Nephron progenitor cell (in vitro differentiated cells): ENCODE measurements at regions not wholly inside any gene's neighbourhood (a gene's known extent, or its start where the extent isn't known, plus 50 kb on each side); places are given as distances from the start of the nearest gene placed in this dataset.

Experiments used
- DNase-seq: peaks from one replicate; pipeline ENCODE4 v3.0.0; 2021
- H3K27ac Mint-ChIP-seq: 2 replicates; pipeline ENCODE4 v1.8.0; 2021; ENCODE audit warnings: mild to moderate bottlenecking, moderate library complexity, mixed read lengths
- H3K27me3 Mint-ChIP-seq: 2 replicates; pipeline ENCODE4 v1.8.0; 2021; ENCODE audit warnings: mild to moderate bottlenecking, low read depth, mixed read lengths; ENCODE audit not compliant: poor library complexity
- H3K36me3 Mint-ChIP-seq: 2 replicates; pipeline ENCODE4 v1.8.0; 2021; ENCODE audit warnings: low read depth, mixed read lengths
- H3K4me1 Mint-ChIP-seq: 2 replicates; pipeline ENCODE4 v1.8.0; 2021; ENCODE audit warnings: mixed read lengths
- H3K4me3 Mint-ChIP-seq: 2 replicates; pipeline ENCODE4 v1.8.0; 2021; ENCODE audit warnings: mild to moderate bottlenecking, moderate library complexity, mixed read lengths
- H3K9me3 Mint-ChIP-seq: 2 replicates; pipeline ENCODE4 v1.8.0; 2021; ENCODE audit warnings: mild to moderate bottlenecking, moderate library complexity, mixed read lengths
- CTCF ChIP-seq: fragments of 200-600 bp; sonication (generic); IDR thresholded peaks from 2 replicates; pipeline ENCODE4 v1.5.0; 2021; ENCODE audit warnings: antibody characterized with exemption

DNA sequence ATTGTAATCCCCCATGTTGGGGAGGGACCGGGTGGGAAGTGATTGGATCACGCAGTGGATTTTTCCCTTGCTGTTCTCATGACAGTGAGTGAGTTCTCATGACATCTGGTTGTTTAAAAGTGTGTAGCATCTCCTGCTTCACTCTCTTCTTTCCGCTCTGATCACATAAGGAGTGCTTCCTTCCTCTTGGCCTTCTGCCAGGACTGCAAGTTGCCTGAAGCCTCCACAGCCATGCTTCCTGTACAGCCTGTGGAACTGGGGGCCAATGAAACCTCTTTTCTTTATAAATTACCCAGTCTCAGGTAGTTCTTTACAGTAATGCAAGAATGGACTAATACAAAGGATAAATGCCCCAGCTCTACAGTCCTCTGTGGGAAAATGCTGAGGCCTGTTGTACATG lies 437.5 kb upstream of the NXPH2 start:
- Mint-ChIP-seq H3K27me3 (peaks cover under 1% of the 10 kb centered on the region), H3K36me3 (no peaks in the 10 kb centered on the region), H3K4me1 (no peaks in the 10 kb centered on the region), H3K4me3 (no peak overlapping the region), H3K9me3 (no peaks in the 10 kb centered on the region), H3K27ac (no peak overlapping the region)
- TF ChIP-seq CTCF = no peak
- no peak for DNase-seq

DNA sequence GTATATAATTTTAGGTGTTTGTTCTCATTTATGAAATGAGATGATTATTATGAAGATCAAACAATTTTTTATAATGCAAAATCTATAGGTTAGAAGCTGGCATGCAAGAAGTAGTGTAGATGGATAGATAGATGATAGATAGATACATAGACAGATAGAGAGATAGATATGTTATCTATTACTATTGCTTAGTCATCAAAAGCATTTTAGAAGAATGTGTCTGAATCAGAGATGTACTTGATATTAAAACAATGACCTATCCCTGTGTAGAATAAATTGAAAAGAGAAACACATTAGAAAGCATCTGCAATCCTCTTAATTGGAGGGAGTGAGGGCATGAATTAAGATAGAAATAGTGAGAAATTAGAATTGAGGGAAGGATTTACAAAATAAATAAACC lies 436.2 kb upstream of the NXPH2 start:
- Mint-ChIP-seq H3K36me3 (no peaks in the 10 kb centered on the region), H3K4me3 (no peak overlapping the region), H3K27ac (no peak overlapping the region), H3K9me3 (no peaks in the 10 kb centered on the region), H3K27me3 (peaks cover 2% of the 10 kb centered on the region), H3K4me1 (no peaks in the 10 kb centered on the region)
- DNase-seq = no peak
- TF ChIP-seq CTCF = no peak

DNA sequence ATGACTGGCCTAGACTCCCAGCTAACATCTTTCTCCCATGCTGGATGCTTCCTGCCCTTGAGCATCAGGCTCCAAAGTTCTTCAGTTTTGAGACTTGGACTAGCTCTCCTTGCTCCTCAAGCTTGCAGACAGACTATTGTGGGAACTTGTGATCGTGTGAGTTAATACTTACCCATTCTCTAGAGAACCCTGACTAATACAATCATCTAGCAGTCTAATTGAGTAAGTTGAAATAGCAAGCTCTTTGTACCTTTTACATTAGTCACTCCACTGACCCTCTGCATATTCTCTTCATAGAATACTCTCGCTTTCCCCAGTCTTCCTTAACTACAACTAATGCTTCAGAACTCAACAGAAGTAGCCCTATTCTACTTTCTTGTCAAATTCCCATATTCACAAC lies 434.6 kb upstream of the NXPH2 start:
- H3K36me3 Mint-ChIP-seq = no peaks in the 10 kb centered on the region
- H3K27me3 Mint-ChIP-seq = peaks cover 2% of the 10 kb centered on the region
- no peak overlapping the region for H3K27ac Mint-ChIP-seq
- DNase-seq = no peak
- no peak overlapping the region for H3K4me3 Mint-ChIP-seq
- TF ChIP-seq CTCF = no peak
- no peaks in the 10 kb centered on the region for H3K9me3 Mint-ChIP-seq
- no peaks in the 10 kb centered on the region for H3K4me1 Mint-ChIP-seq

DNA sequence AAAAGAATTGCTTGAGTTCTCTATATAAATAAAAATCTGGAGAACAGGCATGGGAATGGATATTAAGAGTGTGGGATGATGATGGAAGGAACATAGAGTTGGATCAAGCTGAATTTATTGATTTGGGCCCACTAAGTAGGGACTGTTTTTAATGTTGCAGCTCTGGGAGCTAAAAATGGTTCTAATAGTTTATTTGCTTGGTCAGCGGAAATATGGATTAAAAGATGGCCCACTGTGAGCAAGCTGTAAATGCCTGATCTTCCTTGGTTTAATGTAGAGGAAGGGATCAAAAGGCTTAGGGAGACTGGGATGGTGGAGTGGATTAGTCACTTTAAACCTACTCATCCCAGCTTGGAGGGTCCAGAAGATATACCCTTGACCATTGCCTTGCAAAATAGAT lies 429.4 kb upstream of the NXPH2 start:
- Mint-ChIP-seq H3K27me3 (peaks cover 2% of the 10 kb centered on the region), H3K27ac (no peak overlapping the region), H3K9me3 (no peaks in the 10 kb centered on the region), H3K36me3 (no peaks in the 10 kb centered on the region), H3K4me1 (no peaks in the 10 kb centered on the region), H3K4me3 (no peak overlapping the region)
- no peak for TF ChIP-seq CTCF
- DNase-seq = no peak

DNA sequence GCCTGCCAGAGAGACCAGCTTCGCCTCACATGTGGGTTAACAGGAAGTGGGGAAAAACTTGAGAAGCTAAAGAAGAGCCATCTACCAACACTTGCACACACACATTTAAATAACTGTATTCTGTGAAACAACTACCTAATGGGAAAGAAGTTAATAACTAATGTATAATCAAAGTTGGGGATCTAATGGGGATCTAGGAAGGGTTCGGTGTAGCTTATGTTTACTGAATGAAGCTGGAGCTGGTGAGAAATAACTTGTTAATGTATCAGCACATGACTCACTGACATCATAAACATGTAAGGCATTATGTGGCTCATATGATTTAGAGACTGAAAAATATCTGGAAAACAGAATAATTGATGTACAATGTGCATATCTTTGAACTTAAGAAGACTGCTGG lies 421.3 kb upstream of the NXPH2 start:
- no peak overlapping the region for H3K27ac Mint-ChIP-seq
- H3K4me3 Mint-ChIP-seq = no peak overlapping the region
- no peak for TF ChIP-seq CTCF
- no peaks in the 10 kb centered on the region for H3K36me3 Mint-ChIP-seq
- no peaks in the 10 kb centered on the region for H3K9me3 Mint-ChIP-seq
- DNase-seq = no peak
- H3K4me1 Mint-ChIP-seq = no peaks in the 10 kb centered on the region
- no peaks in the 10 kb centered on the region for H3K27me3 Mint-ChIP-seq

- Mint-ChIP-seq H3K27ac (no peak overlapping the region), H3K27me3 (no peaks in the 10 kb centered on the region), H3K4me3 (no peak overlapping the region), H3K9me3 (no peaks in the 10 kb centered on the region), H3K36me3 (no peaks in the 10 kb centered on the region), H3K4me1 (no peaks in the 10 kb centered on the region)
- DNase-seq = no peak
- peak; percentile 11 for TF ChIP-seq CTCF
Observed at GRCh38 chr2:139196754-139197153, 416.6 kb upstream of the NXPH2 start.
